ENCODE measurements at regions not wholly inside any gene's neighbourhood (a gene's known extent, or its start where the extent isn't known, plus 50 kb on each side); places are given as distances from the start of the nearest gene placed in this dataset.

DNA sequence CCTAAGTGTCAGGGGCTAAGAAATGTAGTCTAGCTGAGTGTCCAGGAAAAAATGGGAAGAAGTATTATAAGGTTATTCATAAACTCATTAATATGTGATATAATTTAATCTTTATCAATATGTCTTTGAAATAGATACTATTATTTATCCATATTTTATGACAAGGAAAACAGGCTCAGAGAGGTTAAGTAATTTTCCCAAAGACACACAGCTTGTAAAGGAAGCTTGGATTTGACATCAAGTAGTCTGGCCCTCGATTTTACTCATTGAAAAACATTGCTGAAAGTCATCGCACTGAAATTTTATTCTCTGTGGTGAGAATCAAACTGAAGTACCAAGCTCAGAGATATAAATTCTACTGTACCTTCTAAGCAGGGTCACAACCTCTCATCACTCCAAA is 276.9 kb downstream of the MSX2 start:
- FAIRE-seq (no peak), DNase-seq (ENCODE audit: insufficient read length, low spot score) (no peak)

DNA sequence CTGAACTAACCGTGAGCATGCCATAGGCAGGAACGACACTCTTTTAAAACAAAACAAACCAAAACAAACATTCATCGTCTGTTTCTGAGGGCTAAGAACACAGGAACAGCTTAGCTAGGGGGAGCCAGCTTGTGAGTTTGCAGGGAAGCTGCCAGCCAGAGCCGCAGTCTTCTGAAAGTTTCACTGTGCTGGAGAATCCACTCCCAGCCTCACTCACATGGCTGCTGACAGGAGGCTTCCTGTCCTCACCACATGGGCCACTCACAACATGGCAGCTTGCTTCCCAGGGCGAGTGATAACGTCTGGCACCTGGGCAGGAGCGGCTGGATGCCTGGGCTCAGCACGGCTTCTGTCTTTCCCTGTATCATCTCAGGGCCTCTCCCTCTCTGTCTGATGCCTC is 275.2 kb downstream of the MSX2 start:
- DNase-seq (ENCODE audit: insufficient read length, low spot score) (no peak), FAIRE-seq (no peak)
- TF ChIP-seq POLR2A (IDR thresholded peaks at IDR 0.05; ENCODE audit: low read depth, low read length), result no peak

More for the DNA sequence above, 276.9 kb downstream of the MSX2 start:
- TF ChIP-seq POLR2A (IDR thresholded peaks at IDR 0.05; ENCODE audit: low read depth, low read length), result no peak

DNA sequence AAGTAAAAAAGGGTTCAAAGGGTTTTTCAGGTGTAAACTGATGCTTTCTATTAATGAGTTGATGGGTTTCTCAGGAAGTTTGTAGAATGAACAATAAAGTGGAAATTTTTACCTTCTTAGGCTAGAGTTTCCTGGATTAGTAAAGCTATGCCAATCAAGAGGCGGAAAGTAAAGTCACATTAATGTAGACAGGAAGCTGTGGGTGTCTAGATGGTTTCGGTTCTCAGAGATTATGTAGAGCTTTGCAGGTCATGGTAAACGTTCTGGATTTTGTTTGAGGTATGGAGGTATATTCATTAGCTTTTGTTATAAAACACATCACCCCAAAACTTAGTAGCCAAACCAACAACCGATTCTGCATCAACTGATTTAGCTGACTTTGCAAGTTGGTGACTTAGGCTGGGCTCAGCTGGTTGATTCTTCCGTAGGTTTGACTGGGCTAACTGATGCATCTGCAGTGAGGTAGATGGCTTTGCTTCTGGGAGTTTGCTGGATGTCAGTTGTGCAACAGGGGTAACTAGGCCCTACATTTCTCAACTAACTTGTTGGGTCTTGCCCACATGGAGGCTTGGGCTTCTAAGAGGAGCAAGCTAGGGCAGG is 273.8 kb downstream of the MSX2 start:
- FAIRE-seq (no peak), DNase-seq (ENCODE audit: insufficient read length, low spot score) (no peak)
- TF ChIP-seq POLR2A (IDR thresholded peaks at IDR 0.05; ENCODE audit: low read depth, low read length), result no peak

GRCh38 chr5:174997688-174998087 is 273.3 kb downstream of the MSX2 start:
- TF ChIP-seq POLR2A (IDR thresholded peaks at IDR 0.05; ENCODE audit: low read depth, low read length), result no peak
- no peak for FAIRE-seq
- no peak for DNase-seq (ENCODE audit: insufficient read length, low spot score)

- DNase-seq (ENCODE audit: insufficient read length, low spot score) (no peak), FAIRE-seq (no peak)
- TF ChIP-seq POLR2A (IDR thresholded peaks at IDR 0.05; ENCODE audit: low read depth, low read length), result no peak
These were observed 272.6 kb downstream of the MSX2 start for GRCh38 chr5:174996941-174997340.

- DNase-seq (ENCODE audit: insufficient read length, low spot score) (no peak), FAIRE-seq (no peak)
- TF ChIP-seq POLR2A (IDR thresholded peaks at IDR 0.05; ENCODE audit: low read depth, low read length), result no peak
These were observed 271.4 kb downstream of the MSX2 start for GRCh38 chr5:174995827-174996226.

DNA sequence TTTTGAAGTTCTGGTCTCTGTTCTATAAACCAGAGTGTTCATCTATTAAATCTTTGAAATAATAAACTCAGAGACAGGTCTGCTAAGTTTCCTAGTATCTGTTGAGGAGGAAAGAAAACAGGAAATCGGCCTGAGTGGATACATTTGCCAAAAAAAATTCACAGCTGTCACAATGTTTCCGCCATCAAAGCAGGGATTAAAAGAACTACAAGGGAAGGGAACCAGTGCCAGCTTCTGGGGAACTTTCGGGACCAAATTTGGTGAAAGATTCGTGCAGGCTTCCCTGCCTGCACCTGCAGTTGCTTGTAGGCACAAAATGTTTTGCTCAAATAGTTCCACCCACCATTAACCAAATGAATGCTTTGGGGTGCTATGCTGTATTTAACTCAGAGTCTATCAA is 267.5 kb downstream of the MSX2 start:
- TF ChIP-seq POLR2A (IDR thresholded peaks at IDR 0.05; ENCODE audit: low read depth, low read length), result no peak
- no peak for FAIRE-seq
- DNase-seq (ENCODE audit: insufficient read length, low spot score), result no peak

- no peak for TF ChIP-seq POLR2A (IDR thresholded peaks at IDR 0.05; ENCODE audit: low read depth, low read length)
- DNase-seq (ENCODE audit: insufficient read length, low spot score) (no peak), FAIRE-seq (no peak)
These were observed 266.5 kb downstream of the MSX2 start for GRCh38 chr5:174990909-174991308.

- FAIRE-seq, result no peak
- TF ChIP-seq POLR2A (IDR thresholded peaks at IDR 0.05; ENCODE audit: low read depth, low read length), result no peak
- DNase-seq (ENCODE audit: insufficient read length, low spot score), result no peak
These were observed 263.1 kb downstream of the MSX2 start for GRCh38 chr5:174987443-174988012.

GRCh38 chr5:174984863-174985262 is 260.5 kb downstream of the MSX2 start:
- no peak for FAIRE-seq
- DNase-seq (ENCODE audit: insufficient read length, low spot score), result no peak
- no peak for TF ChIP-seq POLR2A (IDR thresholded peaks at IDR 0.05; ENCODE audit: low read depth, low read length)

GRCh38 chr5:174982485-174982884 is 258.1 kb downstream of the MSX2 start:
- no peak for TF ChIP-seq POLR2A (IDR thresholded peaks at IDR 0.05; ENCODE audit: low read depth, low read length)
- FAIRE-seq (no peak), DNase-seq (ENCODE audit: insufficient read length, low spot score) (no peak)

GRCh38 chr5:174981416-174981815 is 257.0 kb downstream of the MSX2 start:
- no peak for TF ChIP-seq POLR2A (IDR thresholded peaks at IDR 0.05; ENCODE audit: low read depth, low read length)
- no peak for FAIRE-seq

GRCh38 chr5:174980952-174981351 is 256.6 kb downstream of the MSX2 start:
- no peak for DNase-seq (ENCODE audit: insufficient read length, low spot score)
- FAIRE-seq, result no peak
- no peak for TF ChIP-seq POLR2A (IDR thresholded peaks at IDR 0.05; ENCODE audit: low read depth, low read length)

More at GRCh38 chr5:174981416-174981815, 257.0 kb downstream of the MSX2 start:
- DNase-seq (ENCODE audit: insufficient read length, low spot score), result no peak

- DNase-seq (ENCODE audit: insufficient read length, low spot score), result no peak
- TF ChIP-seq POLR2A (IDR thresholded peaks at IDR 0.05; ENCODE audit: low read depth, low read length), result no peak
- no peak for FAIRE-seq
These were observed 247.9 kb downstream of the MSX2 start for GRCh38 chr5:174972291-174972690.

DNA sequence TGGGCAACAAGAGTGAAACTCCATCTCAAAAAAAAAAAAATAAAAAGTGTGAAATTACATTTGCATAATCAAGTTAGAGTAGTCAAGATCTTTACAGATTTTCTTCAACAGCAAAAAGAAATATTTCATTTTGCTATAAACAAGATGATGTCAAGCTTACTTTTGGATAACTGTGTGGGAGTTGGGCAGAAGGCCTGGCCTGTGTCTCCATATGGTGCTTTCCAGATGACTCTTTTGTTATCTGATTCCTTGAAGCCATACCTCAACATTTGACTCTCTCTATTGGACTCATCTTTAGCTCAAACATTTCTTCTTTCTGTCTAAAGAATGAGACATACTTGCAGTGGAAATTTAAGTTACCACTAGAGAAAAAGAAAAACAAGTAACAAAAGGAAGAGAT is 246.8 kb downstream of the MSX2 start:
- no peak for FAIRE-seq
- no peak for DNase-seq (ENCODE audit: insufficient read length, low spot score)
- no peak for TF ChIP-seq POLR2A (IDR thresholded peaks at IDR 0.05; ENCODE audit: low read depth, low read length)
